Gastrocnemius medialis (tissue), 4 donors: ENCODE measurements at regions not wholly inside any gene's neighbourhood (a gene's known extent, or its start where the extent isn't known, plus 50 kb on each side); places are given as distances from the start of the nearest gene placed in this dataset.

Source experiments
- ATAC-seq, 2 donors: fragments of 150-250 bp; one replicate each; pipeline ENCODE4 v1.9.1; 2016
- DNase-seq, 2 donors: peaks; one replicate each; pipeline ENCODE4 v3.0.0-alpha.2; 2019
- H3K27ac ChIP-seq, 4 donors: fragments of 200-600 bp; sonication (generic); 1 replicate in 1 of 4; 2 replicates in 3 of 4; pipeline ENCODE4 v1.5.1; 2016 to 2018; ENCODE audit warnings: mild to moderate bottlenecking in 2 of 4, moderate library complexity in 1 of 4
- H3K27me3 ChIP-seq, 3 donors: fragments of 200-600 bp; sonication (generic) in 2 of 3; 1 replicate in 1 of 3; 2 replicates in 2 of 3; pipeline versions ENCODE4 v1.5.1 to v1.6.0; 2016 to 2019; ENCODE audit warnings: mild to moderate bottlenecking in 1 of 3, moderate library complexity in 1 of 3
- H3K36me3 ChIP-seq, 2 donors: fragments of 200-600 bp; sonication (generic) in 1 of 2; one replicate each; pipeline ENCODE4 v1.5.1; 2017 to 2018
- H3K4me1 ChIP-seq, 2 donors: fragments of 200-600 bp; sonication (generic) in 1 of 2; one replicate each; pipeline ENCODE4 v1.5.1; 2016 to 2017; ENCODE audit warnings: mild to moderate bottlenecking in 2 of 2
- H3K4me3 ChIP-seq, 4 donors: fragments of 200-600 bp; sonication (generic) in 3 of 4; 1 replicate in 1 of 4; 2 replicates in 3 of 4; pipeline ENCODE4 v1.5.1; 2016 to 2019; ENCODE audit warnings: mild to moderate bottlenecking in 2 of 4
- H3K9me3 ChIP-seq, 3 donors: fragments of 200-600 bp; sonication (generic) in 2 of 3; 1 replicate in 1 of 3; 2 replicates in 2 of 3; pipeline ENCODE4 v1.5.1; 2016 to 2019
- POLR2A ChIP-seq, 2 donors: fragments of 450-650 bp; IDR thresholded peaks; one replicate each; pipeline ENCODE4 v1.6.1; 2017; ENCODE audit warnings: antibody characterized with exemption in 2 of 2, mild to moderate bottlenecking in 2 of 2, moderate library complexity in 2 of 2
- in situ Hi-C, 4 donors: fragments of 200-750 bp; cut with MboI; loops; one replicate each; pipeline versions ENCODE4 v1.15.0 to v1.8.0; 2017; ENCODE audit warnings: low sequenced_read_pairs in 4 of 4
- intact Hi-C: fragments of 100-400 bp; cut with DNase I; formaldehyde crosslinking; loops from one replicate; pipeline ENCODE4 v1.15.1; 2023; ENCODE audit warnings: low total_unique reads
- TF ChIP-seq, protein P1 (sequence below), 5 experiments: fragments of 450-650 bp in 3 of 5; fragments of 200-600 bp in 2 of 5; sonication (generic) in 2 of 5; IDR thresholded peaks in 4 of 5; conservative IDR thresholded peaks in 1 of 5; 1 replicate in 4 of 5; 2 replicates in 1 of 5; pipeline ENCODE4 v1.5.1; 2016 to 2019; ENCODE audit warnings: antibody characterized with exemption in 5 of 5, mild to moderate bottlenecking in 3 of 5, moderate library complexity in 3 of 5

DNA sequence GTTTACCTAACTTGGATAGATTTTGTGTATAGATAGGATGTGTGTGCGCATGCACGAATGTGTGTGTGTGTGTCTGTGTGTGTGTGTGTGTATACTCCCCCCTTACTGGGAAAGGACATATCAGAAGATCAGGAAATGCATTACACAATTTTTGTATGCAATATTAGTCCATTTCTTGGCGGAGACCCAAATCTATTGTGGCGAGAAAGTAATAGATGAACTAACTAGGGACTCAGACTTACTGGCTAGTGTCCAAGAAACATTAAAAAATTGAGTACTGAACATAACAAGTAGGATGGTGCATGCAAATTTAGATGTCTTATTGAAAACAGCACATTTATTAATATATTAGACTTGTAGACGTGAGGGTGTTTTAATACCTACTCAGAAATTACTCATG lies 1036.5 kb upstream of the FANCL start:
- no peak for ATAC-seq
- in situ Hi-C loops (loop anchor here in 2 of 4 donors (25.0 kb wide), 2 partner anchors 1285 to 1310 kb away; partner anchors contain the start of gene BCL11A (in 1 of the 2)), intact Hi-C loops (no loop called here)

DNA sequence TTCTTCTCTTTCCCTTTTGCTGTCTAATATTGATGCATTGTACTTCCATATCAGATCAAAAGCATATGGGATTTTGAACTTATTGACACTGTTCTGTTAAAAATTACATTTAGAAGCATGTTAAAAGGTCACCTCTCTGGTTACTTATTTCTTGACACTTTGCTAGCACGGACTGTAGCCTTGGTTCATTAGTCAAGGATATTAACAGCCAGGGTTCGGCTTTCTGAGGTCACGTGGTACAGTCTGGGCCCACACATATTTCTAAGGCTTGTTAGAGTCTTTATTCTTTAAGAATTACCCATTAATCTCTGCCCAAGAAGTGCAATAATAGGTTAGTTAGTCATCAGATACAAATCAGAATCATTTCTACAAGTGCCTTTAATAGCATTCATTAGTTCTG lies 1035.8 kb upstream of the FANCL start:
- Histone ChIP-seq H3K36me3 (no peaks in the 10 kb centered on the region), H3K4me1 (no peaks in the 10 kb centered on the region), H3K27ac (no peak overlapping the region), H3K4me3 (no peak overlapping the region), H3K9me3 (no peaks in the 10 kb centered on the region), H3K27me3 (no peaks in the 10 kb centered on the region)
- intact Hi-C loops, result no loop called here
- ATAC-seq (no peak), DNase-seq (no peak)
- TF ChIP-seq, protein P1, sequence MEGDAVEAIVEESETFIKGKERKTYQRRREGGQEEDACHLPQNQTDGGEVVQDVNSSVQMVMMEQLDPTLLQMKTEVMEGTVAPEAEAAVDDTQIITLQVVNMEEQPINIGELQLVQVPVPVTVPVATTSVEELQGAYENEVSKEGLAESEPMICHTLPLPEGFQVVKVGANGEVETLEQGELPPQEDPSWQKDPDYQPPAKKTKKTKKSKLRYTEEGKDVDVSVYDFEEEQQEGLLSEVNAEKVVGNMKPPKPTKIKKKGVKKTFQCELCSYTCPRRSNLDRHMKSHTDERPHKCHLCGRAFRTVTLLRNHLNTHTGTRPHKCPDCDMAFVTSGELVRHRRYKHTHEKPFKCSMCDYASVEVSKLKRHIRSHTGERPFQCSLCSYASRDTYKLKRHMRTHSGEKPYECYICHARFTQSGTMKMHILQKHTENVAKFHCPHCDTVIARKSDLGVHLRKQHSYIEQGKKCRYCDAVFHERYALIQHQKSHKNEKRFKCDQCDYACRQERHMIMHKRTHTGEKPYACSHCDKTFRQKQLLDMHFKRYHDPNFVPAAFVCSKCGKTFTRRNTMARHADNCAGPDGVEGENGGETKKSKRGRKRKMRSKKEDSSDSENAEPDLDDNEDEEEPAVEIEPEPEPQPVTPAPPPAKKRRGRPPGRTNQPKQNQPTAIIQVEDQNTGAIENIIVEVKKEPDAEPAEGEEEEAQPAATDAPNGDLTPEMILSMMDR (IDR thresholded peaks at IDR 0.05 in 4 of 5, conservative IDR thresholded peaks at IDR 0.05 in 1 of 5), result no peak
- in situ Hi-C loops, result loop anchor here in 2 of 4 donors (25.0 kb wide), 2 partner anchors 1285 to 1310 kb away; partner anchors contain the start of gene BCL11A (in 1 of the 2)

More for the DNA sequence above, 1036.5 kb upstream of the FANCL start:
- Histone ChIP-seq H3K9me3 (no peaks in the 10 kb centered on the region), H3K36me3 (no peaks in the 10 kb centered on the region), H3K4me1 (no peaks in the 10 kb centered on the region), H3K27me3 (no peaks in the 10 kb centered on the region), H3K4me3 (no peak overlapping the region), H3K27ac (no peak overlapping the region)
- DNase-seq, result no peak
- TF ChIP-seq, protein P1 (IDR thresholded peaks at IDR 0.05 in 4 of 5, conservative IDR thresholded peaks at IDR 0.05 in 1 of 5), result no peak
- no peak for TF ChIP-seq POLR2A (IDR thresholded peaks at IDR 0.05)

DNA sequence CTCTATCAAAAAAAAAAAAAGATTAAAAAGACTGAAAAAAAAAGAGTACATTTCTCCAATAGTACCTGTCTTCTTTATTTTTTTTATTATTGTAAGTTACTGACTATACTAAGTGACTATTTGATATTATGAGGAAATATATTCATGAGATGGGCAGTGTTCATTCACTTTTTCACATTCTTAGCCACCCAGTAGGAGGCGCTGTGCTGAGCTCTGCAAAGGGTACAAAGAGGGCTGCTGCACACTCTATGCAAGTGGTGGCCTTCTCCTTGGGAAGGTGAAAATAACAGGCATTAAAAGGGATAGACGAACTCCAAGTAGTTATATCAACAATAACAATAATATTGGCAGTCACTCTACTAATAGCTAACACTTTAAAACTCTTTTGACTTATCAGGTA lies 1034.9 kb upstream of the FANCL start:
- no peak overlapping the region for H3K27ac ChIP-seq
- no peaks in the 10 kb centered on the region for H3K4me1 ChIP-seq
- H3K36me3 ChIP-seq, result no peaks in the 10 kb centered on the region
- intact Hi-C loops, result no loop called here
- TF ChIP-seq, protein P1 (IDR thresholded peaks at IDR 0.05 in 4 of 5, conservative IDR thresholded peaks at IDR 0.05 in 1 of 5), result no peak
- TF ChIP-seq POLR2A (IDR thresholded peaks at IDR 0.05), result no peak
- no peaks in the 10 kb centered on the region for H3K9me3 ChIP-seq
- no peaks in the 10 kb centered on the region for H3K27me3 ChIP-seq
- no peak for ATAC-seq
- H3K4me3 ChIP-seq, result no peak overlapping the region
- no peak for DNase-seq
- in situ Hi-C loops, result loop anchor here in 2 of 4 donors (25.0 kb wide), 2 partner anchors 1286 to 1311 kb away; partner anchors contain the start of gene BCL11A (in 1 of the 2)

DNA sequence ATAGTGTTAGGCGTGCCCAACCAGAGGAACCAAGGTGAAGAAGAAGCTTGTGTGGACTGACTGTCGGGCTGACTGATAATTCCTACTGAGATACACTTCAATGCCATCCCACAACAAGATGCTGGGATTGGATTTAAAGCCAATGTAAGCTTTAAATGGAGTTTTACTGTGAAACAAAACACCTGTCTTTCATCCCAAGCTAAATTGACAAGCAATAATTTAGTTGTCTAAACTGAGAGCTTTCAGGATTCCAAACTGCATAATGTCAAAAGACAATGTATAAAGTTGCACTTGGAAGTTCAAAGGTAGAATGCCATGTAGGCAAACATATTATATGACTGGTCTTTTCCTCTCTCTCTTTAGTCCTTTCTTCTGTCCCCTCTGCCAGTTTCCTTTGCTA lies 1025.3 kb upstream of the FANCL start:
- H3K36me3 ChIP-seq, result no peaks in the 10 kb centered on the region
- H3K27me3 ChIP-seq, result no peaks in the 10 kb centered on the region
- no peaks in the 10 kb centered on the region for H3K4me1 ChIP-seq
- no peak for ATAC-seq
- in situ Hi-C loops (no loop called here), intact Hi-C loops (no loop called here)
- no peak overlapping the region for H3K4me3 ChIP-seq
- no peaks in the 10 kb centered on the region for H3K9me3 ChIP-seq
- TF ChIP-seq, protein P1 (IDR thresholded peaks at IDR 0.05 in 4 of 5, conservative IDR thresholded peaks at IDR 0.05 in 1 of 5), result no peak
- no peak for TF ChIP-seq POLR2A (IDR thresholded peaks at IDR 0.05)
- no peak overlapping the region for H3K27ac ChIP-seq
- no peak for DNase-seq

DNA sequence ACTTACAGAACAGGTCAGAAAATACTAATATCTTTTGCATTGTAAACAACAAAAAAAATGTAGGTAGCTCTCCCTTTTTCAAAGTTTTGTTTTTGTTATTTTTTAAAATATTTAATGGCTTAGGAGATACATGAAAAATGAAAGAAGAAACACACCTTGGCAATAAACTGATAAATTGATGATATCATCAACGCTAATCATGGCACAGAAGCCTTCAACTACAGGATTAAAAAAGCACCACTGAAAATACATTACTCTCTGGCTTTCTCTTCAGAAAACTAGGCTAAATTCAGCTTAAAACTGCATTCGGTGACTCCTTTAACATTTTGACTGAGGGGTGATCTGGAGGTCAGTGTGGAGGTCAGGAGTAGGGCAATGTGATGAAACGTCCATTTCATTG lies 1018.8 kb upstream of the FANCL start:
- no peak overlapping the region for H3K27ac ChIP-seq

More for the DNA sequence above, 1018.8 kb upstream of the FANCL start:
- ATAC-seq, result no peak
- no peaks in the 10 kb centered on the region for H3K9me3 ChIP-seq
- intact Hi-C loops, result no loop called here
- in situ Hi-C loops, result no loop called here
- TF ChIP-seq, protein P1 (IDR thresholded peaks at IDR 0.05 in 4 of 5, conservative IDR thresholded peaks at IDR 0.05 in 1 of 5), result no peak
- TF ChIP-seq POLR2A (IDR thresholded peaks at IDR 0.05), result no peak
- no peaks in the 10 kb centered on the region for H3K27me3 ChIP-seq
- H3K36me3 ChIP-seq, result no peaks in the 10 kb centered on the region
- H3K4me1 ChIP-seq, result no peaks in the 10 kb centered on the region
- no peak overlapping the region for H3K4me3 ChIP-seq
- DNase-seq, result no peak
